ENCODE measurements at regions not wholly inside any gene's neighbourhood (a gene's known extent, or its start where the extent isn't known, plus 50 kb on each side); places are given as distances from the start of the nearest gene placed in this dataset.

DNA sequence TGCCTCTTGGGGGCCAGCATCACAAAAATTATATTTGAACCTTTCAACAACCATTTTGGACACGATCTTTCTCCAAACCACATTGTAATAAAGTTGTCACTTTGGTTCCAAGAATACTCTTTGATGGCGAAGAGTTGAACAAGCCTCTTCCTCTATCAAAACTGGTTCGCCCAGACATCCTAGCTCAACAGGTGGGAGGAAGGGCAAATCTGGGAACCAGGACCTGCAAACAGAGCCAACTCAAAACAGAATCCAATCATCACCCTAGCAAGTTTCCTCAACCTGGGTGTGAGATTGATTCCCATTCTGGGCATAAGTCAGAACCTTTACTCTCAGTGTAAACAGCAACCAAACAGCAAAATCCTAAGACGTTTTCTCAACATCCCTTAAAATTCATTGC is 141.2 kb upstream of the RREB1 start:
- H3K27me3 ChIP-seq = no peaks in the 10 kb centered on the region
- DNase-seq (ENCODE audit: low spot score in 2 of 2) = no peak
- peaks cover 27% of the 10 kb centered on the region for H3K4me1 ChIP-seq
- H3K4me3 ChIP-seq = no peak overlapping the region
- H3K36me3 ChIP-seq = no peaks in the 10 kb centered on the region
- no peak overlapping the region for H3K27ac ChIP-seq
- WGBS = 49% methylated on average over 4 of the region's 4 CpGs
- TF ChIP-seq, protein P1, sequence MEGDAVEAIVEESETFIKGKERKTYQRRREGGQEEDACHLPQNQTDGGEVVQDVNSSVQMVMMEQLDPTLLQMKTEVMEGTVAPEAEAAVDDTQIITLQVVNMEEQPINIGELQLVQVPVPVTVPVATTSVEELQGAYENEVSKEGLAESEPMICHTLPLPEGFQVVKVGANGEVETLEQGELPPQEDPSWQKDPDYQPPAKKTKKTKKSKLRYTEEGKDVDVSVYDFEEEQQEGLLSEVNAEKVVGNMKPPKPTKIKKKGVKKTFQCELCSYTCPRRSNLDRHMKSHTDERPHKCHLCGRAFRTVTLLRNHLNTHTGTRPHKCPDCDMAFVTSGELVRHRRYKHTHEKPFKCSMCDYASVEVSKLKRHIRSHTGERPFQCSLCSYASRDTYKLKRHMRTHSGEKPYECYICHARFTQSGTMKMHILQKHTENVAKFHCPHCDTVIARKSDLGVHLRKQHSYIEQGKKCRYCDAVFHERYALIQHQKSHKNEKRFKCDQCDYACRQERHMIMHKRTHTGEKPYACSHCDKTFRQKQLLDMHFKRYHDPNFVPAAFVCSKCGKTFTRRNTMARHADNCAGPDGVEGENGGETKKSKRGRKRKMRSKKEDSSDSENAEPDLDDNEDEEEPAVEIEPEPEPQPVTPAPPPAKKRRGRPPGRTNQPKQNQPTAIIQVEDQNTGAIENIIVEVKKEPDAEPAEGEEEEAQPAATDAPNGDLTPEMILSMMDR (IDR thresholded peaks at IDR 0.05) = no peak
- TF ChIP-seq POLR2AphosphoS5 (IDR thresholded peaks at IDR 0.05) (no peak), POLR2A (IDR thresholded peaks at IDR 0.05) (no peak), EP300 (IDR thresholded peaks at IDR 0.05) (no peak)
- no peaks in the 10 kb centered on the region for H3K9me3 ChIP-seq

- no peak overlapping the region for H3K4me3 ChIP-seq
- no peak for TF ChIP-seq EP300 (IDR thresholded peaks at IDR 0.05)
- TF ChIP-seq, protein P1 (IDR thresholded peaks at IDR 0.05) = no peak
- TF ChIP-seq POLR2A (IDR thresholded peaks at IDR 0.05) = no peak
- TF ChIP-seq POLR2AphosphoS5 (IDR thresholded peaks at IDR 0.05) = no peak
- DNase-seq (ENCODE audit: low spot score in 2 of 2) = no peak
- WGBS = 93% methylated on average over 3 of the region's 3 CpGs
- peaks cover 27% of the 10 kb centered on the region for H3K4me1 ChIP-seq
- H3K27me3 ChIP-seq = no peaks in the 10 kb centered on the region
- no peaks in the 10 kb centered on the region for H3K9me3 ChIP-seq
- no peaks in the 10 kb centered on the region for H3K36me3 ChIP-seq
- no peak overlapping the region for H3K27ac ChIP-seq
Measured at GRCh38 chr6:6968357-6968730, 139.4 kb upstream of the RREB1 start.

DNA sequence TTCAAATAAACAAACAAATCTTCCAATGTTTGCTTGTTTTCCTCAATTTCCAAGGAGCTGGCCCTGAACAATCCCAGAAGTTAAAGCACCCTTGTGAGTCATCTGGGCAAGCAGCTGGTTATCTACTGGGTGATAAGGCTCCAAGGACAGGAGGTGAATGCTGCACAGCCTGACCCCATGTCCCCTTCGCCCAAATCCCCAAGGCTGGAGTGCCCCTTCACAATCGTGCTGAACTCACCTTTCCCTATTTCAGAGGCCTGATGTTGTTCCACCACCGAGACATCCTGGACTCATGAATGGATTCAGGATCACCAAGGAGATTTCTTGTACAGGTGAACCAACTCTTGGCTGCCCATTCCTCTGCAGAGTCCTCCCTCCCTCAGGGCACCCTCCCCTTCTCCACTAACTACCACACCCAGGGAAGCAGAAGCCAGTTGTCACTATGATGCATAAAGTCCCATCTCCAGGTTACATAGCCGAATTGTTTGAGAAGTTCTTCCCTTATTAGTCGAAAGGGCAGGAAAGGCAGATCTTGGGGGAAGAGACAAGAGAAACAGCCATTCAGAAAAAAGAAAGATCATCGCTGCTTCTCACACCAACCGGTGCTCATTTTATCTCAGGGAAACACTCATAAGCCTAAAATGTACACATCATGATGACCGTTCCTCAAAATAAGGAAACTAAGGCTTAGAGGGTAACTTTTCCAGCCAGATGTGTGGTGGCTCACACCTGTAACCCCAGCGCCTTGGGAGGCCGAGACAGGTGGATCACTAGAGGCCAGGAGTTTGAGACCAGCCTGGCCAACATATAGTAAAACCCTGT is 138.8 kb upstream of the RREB1 start:
- H3K9me3 ChIP-seq = no peaks in the 10 kb centered on the region
- H3K36me3 ChIP-seq = no peaks in the 10 kb centered on the region
- DNase-seq (ENCODE audit: low spot score in 2 of 2) = no peak
- WGBS = 88% methylated on average over 10 of the region's 10 CpGs
- H3K27ac ChIP-seq = peak overlapping the region; percentile 60
- H3K4me1 ChIP-seq = peaks cover 27% of the 10 kb centered on the region
- H3K27me3 ChIP-seq = no peaks in the 10 kb centered on the region
- H3K4me3 ChIP-seq = no peak overlapping the region
- TF ChIP-seq POLR2AphosphoS5 (IDR thresholded peaks at IDR 0.05) = no peak
- TF ChIP-seq, protein P1 (IDR thresholded peaks at IDR 0.05) = no peak
- TF ChIP-seq EP300 (IDR thresholded peaks at IDR 0.05) = no peak
- no peak for TF ChIP-seq POLR2A (IDR thresholded peaks at IDR 0.05)

- 37% methylated on average over 7 of the region's 10 CpGs for WGBS
- no peaks in the 10 kb centered on the region for H3K27me3 ChIP-seq
- H3K36me3 ChIP-seq = no peaks in the 10 kb centered on the region
- H3K27ac ChIP-seq = peak overlapping the region; percentile 60
- TF ChIP-seq POLR2A (IDR thresholded peaks at IDR 0.05) (no peak), EP300 (IDR thresholded peaks at IDR 0.05) (no peak), POLR2AphosphoS5 (IDR thresholded peaks at IDR 0.05) (peak in 1 of 3 donors; percentile 11)
- TF ChIP-seq, protein P1 (IDR thresholded peaks at IDR 0.05) = no peak
- DNase-seq (ENCODE audit: low spot score in 2 of 2) = no peak
- peaks cover 27% of the 10 kb centered on the region for H3K4me1 ChIP-seq
- no peak overlapping the region for H3K4me3 ChIP-seq
- no peaks in the 10 kb centered on the region for H3K9me3 ChIP-seq
Measured at GRCh38 chr6:6969761-6970223, 138.0 kb upstream of the RREB1 start.

GRCh38 chr6:6970851-6971250 is 136.9 kb upstream of the RREB1 start:
- peak overlapping the region; percentile 60 for H3K27ac ChIP-seq
- no peak overlapping the region for H3K4me3 ChIP-seq
- WGBS = 66% methylated on average over 16 of the region's 16 CpGs
- TF ChIP-seq, protein P1 (IDR thresholded peaks at IDR 0.05) = no peak
- TF ChIP-seq POLR2AphosphoS5 (IDR thresholded peaks at IDR 0.05) (no peak), EP300 (IDR thresholded peaks at IDR 0.05) (no peak), POLR2A (IDR thresholded peaks at IDR 0.05) (no peak)
- peaks cover 27% of the 10 kb centered on the region for H3K4me1 ChIP-seq
- H3K27me3 ChIP-seq = no peaks in the 10 kb centered on the region
- H3K9me3 ChIP-seq = no peaks in the 10 kb centered on the region
- no peaks in the 10 kb centered on the region for H3K36me3 ChIP-seq
- DNase-seq (ENCODE audit: low spot score in 2 of 2) = peak in 1 of 2 donors; percentile 52
